ENCODE measurements at regions not wholly inside any gene's neighbourhood (a gene's known extent, or its start where the extent isn't known, plus 50 kb on each side); places are given as distances from the start of the nearest gene placed in this dataset.

DNA sequence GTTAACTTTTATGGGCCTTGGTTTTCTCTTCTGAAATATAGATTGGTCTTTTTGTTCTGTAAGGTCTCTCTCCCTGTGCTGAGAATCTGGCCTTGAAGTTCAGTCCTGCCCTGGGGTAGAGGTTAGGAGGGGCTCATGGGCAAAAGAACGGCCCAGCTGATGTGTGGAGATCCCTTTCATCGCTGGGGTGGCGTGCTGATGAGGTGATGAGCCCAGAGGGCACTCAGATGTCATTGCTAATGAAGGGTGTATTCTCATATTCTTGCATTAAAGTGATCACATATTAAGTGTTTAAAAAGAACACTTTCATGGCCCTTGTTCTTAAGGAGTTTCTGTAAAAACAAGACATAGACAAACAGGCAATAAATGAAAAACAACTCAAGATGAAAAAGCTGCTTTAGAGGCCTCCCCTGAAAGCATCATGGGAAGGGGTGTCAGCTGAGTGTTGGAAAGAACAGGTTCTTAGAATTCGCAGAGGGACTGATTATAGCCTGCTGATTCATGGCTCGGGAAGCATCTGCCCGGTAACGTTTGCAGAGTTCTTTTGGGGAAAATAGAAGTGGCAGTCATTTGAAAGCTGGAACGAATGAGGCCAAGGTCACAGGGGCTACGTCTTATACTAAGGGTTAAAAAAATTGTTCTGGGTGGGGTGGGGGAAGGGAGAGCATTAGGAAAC, 72.5 kb upstream of the GPR158 start:
- TF ChIP-seq CTCF (IDR thresholded peaks at IDR 0.05; ENCODE audit: low read length) = no peak
- TF ChIP-seq EZH2phosphoT487 (IDR thresholded peaks at IDR 0.05; ENCODE audit: low read length) = no peak

Data from MM.1S (cell line).